ENCODE measurements at regions not wholly inside any gene's neighbourhood (a gene's known extent, or its start where the extent isn't known, plus 50 kb on each side); places are given as distances from the start of the nearest gene placed in this dataset.

DNA sequence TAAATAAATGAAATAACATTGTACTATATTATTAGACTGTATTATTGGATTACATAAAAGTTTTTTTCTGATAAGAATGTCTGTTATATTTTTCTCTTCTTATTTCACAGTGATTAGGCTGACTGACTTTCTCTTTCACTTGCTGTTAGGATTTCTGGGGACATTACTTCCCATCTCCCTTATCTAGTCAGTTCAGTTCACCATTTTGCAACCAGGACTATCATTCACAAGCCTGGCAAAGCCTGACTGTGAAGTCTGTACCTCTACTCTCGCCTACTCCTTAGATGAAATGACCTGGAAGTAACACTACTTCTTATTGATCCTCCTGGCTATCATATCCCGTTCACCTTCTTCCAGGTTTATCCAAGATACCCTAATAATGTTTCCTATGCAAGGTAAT lies 676.6 kb downstream of the USP25 start:
- H3K27me3 ChIP-seq (replicated peaks; ENCODE audit: control insufficient read depth, insufficient read depth, low read length) = no peaks in the 10 kb centered on the region
- peaks cover 7% of the 10 kb centered on the region for H3K4me1 ChIP-seq (ENCODE audit: control insufficient read depth, insufficient read depth, low read length)
- no peak overlapping the region for H3K9ac ChIP-seq (ENCODE audit: low read length)
- H3K9me3 ChIP-seq (ENCODE audit: control insufficient read depth, low read length) = no peaks in the 10 kb centered on the region
- no peak overlapping the region for H3K4me3 ChIP-seq (ENCODE audit: low read length)
- DNase-seq (ENCODE audit: low read depth) = no peak
- no peaks in the 10 kb centered on the region for H3K36me3 ChIP-seq (ENCODE audit: control insufficient read depth, insufficient read depth, low read length, severe bottlenecking)

GRCh38 chr21:16407403-16408240 lies 677.8 kb downstream of the USP25 start:
- no peaks in the 10 kb centered on the region for H3K36me3 ChIP-seq (ENCODE audit: control insufficient read depth, insufficient read depth, low read length, severe bottlenecking)
- no peak overlapping the region for H3K9ac ChIP-seq (ENCODE audit: low read length)
- H3K27me3 ChIP-seq (replicated peaks; ENCODE audit: control insufficient read depth, insufficient read depth, low read length) = no peaks in the 10 kb centered on the region
- no peak overlapping the region for H3K4me3 ChIP-seq (ENCODE audit: low read length)
- no peaks in the 10 kb centered on the region for H3K9me3 ChIP-seq (ENCODE audit: control insufficient read depth, low read length)
- peaks cover 7% of the 10 kb centered on the region for H3K4me1 ChIP-seq (ENCODE audit: control insufficient read depth, insufficient read depth, low read length)
- peak; percentile 24 for DNase-seq (ENCODE audit: low read depth)

DNA sequence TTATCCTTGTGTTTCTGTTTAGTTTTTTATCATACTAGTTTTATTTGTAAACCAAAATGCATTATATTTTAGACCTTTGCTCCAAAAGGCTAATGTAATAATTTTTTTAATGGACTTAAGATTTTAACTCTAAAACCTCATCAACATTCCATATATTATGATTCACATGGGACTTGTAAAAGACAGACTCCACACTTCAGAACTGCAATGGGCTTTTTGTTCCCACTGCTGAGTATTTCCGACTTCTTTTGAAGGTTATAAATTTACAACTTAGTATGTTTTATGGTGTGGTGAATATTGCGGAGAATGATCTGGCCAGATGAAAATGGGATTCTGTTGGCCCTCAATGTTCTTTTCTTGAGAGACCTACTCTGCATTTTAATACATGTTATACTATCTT lies 678.5 kb downstream of the USP25 start:
- Histone ChIP-seq H3K4me1 (ENCODE audit: control insufficient read depth, insufficient read depth, low read length) (peaks cover 7% of the 10 kb centered on the region), H3K4me3 (ENCODE audit: low read length) (no peak overlapping the region), H3K36me3 (ENCODE audit: control insufficient read depth, insufficient read depth, low read length, severe bottlenecking) (no peaks in the 10 kb centered on the region), H3K27me3 (replicated peaks; ENCODE audit: control insufficient read depth, insufficient read depth, low read length) (no peaks in the 10 kb centered on the region), H3K9me3 (ENCODE audit: control insufficient read depth, low read length) (no peaks in the 10 kb centered on the region), H3K9ac (ENCODE audit: low read length) (no peak overlapping the region)
- no peak for DNase-seq (ENCODE audit: low read depth)

DNA sequence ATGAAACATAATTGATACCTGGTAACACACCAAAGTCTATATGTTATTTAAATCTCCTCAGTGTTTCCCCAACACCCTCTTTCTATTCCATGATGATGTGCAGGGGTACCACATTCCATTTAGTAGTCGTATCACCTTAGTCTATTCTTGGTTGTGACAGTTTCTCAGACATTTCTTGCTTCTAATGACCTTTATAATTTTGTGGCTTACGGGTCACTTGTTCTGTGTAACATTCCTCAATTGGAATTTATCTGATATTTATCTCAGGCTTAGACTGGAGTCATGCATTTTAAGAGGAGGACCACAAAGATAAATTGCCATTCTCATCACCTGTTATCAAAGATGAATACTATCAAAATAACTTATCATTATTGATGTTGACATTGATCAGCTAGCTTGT lies 679.6 kb downstream of the USP25 start:
- H3K9me3 ChIP-seq (ENCODE audit: control insufficient read depth, low read length) = no peaks in the 10 kb centered on the region
- no peaks in the 10 kb centered on the region for H3K27me3 ChIP-seq (replicated peaks; ENCODE audit: control insufficient read depth, insufficient read depth, low read length)
- H3K4me1 ChIP-seq (ENCODE audit: control insufficient read depth, insufficient read depth, low read length) = peaks cover 7% of the 10 kb centered on the region
- DNase-seq (ENCODE audit: low read depth) = no peak
- no peaks in the 10 kb centered on the region for H3K36me3 ChIP-seq (ENCODE audit: control insufficient read depth, insufficient read depth, low read length, severe bottlenecking)
- H3K4me3 ChIP-seq (ENCODE audit: low read length) = no peak overlapping the region
- H3K9ac ChIP-seq (ENCODE audit: low read length) = no peak overlapping the region

- peak overlapping the region; percentile 83 for H3K4me3 ChIP-seq (ENCODE audit: low read length)
- H3K36me3 ChIP-seq (ENCODE audit: control insufficient read depth, insufficient read depth, low read length, severe bottlenecking) = no peaks in the 10 kb centered on the region
- peaks cover 29% of the 10 kb centered on the region for H3K4me1 ChIP-seq (ENCODE audit: control insufficient read depth, insufficient read depth, low read length)
- DNase-seq (ENCODE audit: low read depth) = no peak
- no peaks in the 10 kb centered on the region for H3K27me3 ChIP-seq (replicated peaks; ENCODE audit: control insufficient read depth, insufficient read depth, low read length)
- H3K9ac ChIP-seq (ENCODE audit: low read length) = peak overlapping the region; percentile 91
- H3K9me3 ChIP-seq (ENCODE audit: control insufficient read depth, low read length) = no peaks in the 10 kb centered on the region
Observed at GRCh38 chr21:16418226-16418625, 688.4 kb downstream of the USP25 start.

DNA sequence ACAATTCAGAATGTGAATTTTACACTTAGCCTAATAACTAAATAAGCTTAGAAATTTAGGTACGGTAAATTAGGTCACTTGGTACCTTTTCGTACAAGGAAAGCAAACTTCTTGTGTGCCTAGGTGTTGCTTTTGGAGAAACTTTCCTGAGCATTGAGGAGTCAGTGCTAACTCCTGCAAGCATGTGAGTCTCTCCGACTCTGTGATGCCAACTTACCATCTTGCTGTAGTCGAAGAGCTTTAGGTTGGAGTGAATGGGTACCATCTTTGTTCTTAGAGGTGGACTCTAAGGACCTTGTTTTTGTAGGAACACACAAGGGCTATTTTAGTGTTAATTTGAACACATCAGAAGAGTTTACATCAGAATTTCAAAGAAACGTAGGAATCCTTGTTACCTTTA lies 688.9 kb downstream of the USP25 start:
- Histone ChIP-seq H3K27me3 (replicated peaks; ENCODE audit: control insufficient read depth, insufficient read depth, low read length) (no peaks in the 10 kb centered on the region), H3K9ac (ENCODE audit: low read length) (peak overlapping the region; percentile 91), H3K4me1 (ENCODE audit: control insufficient read depth, insufficient read depth, low read length) (peaks cover 31% of the 10 kb centered on the region), H3K4me3 (ENCODE audit: low read length) (peak overlapping the region; percentile 83), H3K9me3 (ENCODE audit: control insufficient read depth, low read length) (no peaks in the 10 kb centered on the region), H3K36me3 (ENCODE audit: control insufficient read depth, insufficient read depth, low read length, severe bottlenecking) (no peaks in the 10 kb centered on the region)
- no peak for DNase-seq (ENCODE audit: low read depth)

- Histone ChIP-seq H3K4me3 (ENCODE audit: low read length) (peak overlapping the region; percentile 83), H3K9ac (ENCODE audit: low read length) (peak overlapping the region; percentile 91), H3K36me3 (ENCODE audit: control insufficient read depth, insufficient read depth, low read length, severe bottlenecking) (no peaks in the 10 kb centered on the region), H3K27me3 (replicated peaks; ENCODE audit: control insufficient read depth, insufficient read depth, low read length) (no peaks in the 10 kb centered on the region), H3K9me3 (ENCODE audit: control insufficient read depth, low read length) (no peaks in the 10 kb centered on the region), H3K4me1 (ENCODE audit: control insufficient read depth, insufficient read depth, low read length) (peaks cover 31% of the 10 kb centered on the region)
- peak; percentile 61 for DNase-seq (ENCODE audit: low read depth)
Observed at GRCh38 chr21:16419188-16419921, 689.6 kb downstream of the USP25 start.

DNA sequence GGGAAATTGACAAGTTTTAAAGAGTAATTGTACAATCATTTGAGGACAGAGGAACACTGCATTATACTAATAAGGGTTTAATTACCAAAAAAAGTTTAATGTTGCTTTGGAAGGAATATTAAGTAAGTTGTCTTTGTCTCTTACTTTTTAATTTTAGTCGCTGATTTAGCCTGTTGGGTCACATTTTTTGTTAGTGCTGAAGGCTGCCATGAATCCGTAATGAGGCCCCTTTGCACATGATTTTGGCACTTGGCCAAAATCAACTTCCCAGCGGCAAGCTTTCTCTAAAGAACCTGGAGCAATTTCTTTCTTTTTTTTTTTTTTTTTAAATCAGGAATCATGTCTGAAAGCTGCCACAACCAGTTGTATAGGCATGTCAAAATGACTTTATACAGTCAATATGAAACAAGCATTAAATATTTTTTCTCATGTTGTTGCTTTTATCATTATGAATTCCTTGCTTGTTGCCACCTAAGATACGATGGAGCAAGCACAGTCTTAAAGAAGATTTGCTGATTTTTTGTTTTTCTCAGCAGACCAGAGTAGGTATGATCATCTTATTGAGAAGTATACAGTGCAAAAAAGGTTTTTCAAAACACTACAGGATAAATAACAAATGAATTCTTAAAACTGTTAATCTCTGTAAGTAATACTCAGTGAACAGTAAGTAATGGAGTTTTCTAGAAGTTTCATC lies 690.4 kb downstream of the USP25 start:
- peaks cover 39% of the 10 kb centered on the region for H3K4me1 ChIP-seq (ENCODE audit: control insufficient read depth, insufficient read depth, low read length)
- peak overlapping the region; percentile 91 for H3K9ac ChIP-seq (ENCODE audit: low read length)
- H3K4me3 ChIP-seq (ENCODE audit: low read length) = peak overlapping the region; percentile 83
- no peaks in the 10 kb centered on the region for H3K36me3 ChIP-seq (ENCODE audit: control insufficient read depth, insufficient read depth, low read length, severe bottlenecking)
- H3K9me3 ChIP-seq (ENCODE audit: control insufficient read depth, low read length) = no peaks in the 10 kb centered on the region
- DNase-seq (ENCODE audit: low read depth) = peak; percentile 49
- no peaks in the 10 kb centered on the region for H3K27me3 ChIP-seq (replicated peaks; ENCODE audit: control insufficient read depth, insufficient read depth, low read length)

DNA sequence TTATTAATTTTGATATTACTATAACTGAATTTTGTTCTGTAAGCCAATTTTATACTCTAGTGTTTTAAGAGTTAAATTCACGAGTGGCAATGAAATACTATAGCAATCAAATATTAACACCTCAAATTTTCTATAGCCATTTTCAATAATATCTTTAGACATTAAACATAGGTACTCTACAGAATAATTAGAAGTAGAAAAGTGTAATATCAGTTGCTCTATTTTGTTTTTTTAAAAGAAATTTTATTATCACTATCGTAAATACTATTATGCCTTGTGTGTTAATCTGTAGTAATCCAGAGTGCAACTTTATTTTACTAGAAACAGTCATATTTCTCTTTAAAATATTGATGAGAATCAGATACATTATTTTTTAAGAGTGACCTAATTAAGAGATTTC lies 691.2 kb downstream of the USP25 start:
- H3K36me3 ChIP-seq (ENCODE audit: control insufficient read depth, insufficient read depth, low read length, severe bottlenecking) = no peaks in the 10 kb centered on the region
- H3K4me3 ChIP-seq (ENCODE audit: low read length) = peak overlapping the region; percentile 83
- H3K4me1 ChIP-seq (ENCODE audit: control insufficient read depth, insufficient read depth, low read length) = peaks cover 46% of the 10 kb centered on the region
- peak overlapping the region; percentile 91 for H3K9ac ChIP-seq (ENCODE audit: low read length)
- no peak for DNase-seq (ENCODE audit: low read depth)
- no peaks in the 10 kb centered on the region for H3K9me3 ChIP-seq (ENCODE audit: control insufficient read depth, low read length)
- H3K27me3 ChIP-seq (replicated peaks; ENCODE audit: control insufficient read depth, insufficient read depth, low read length) = no peaks in the 10 kb centered on the region

GRCh38 chr21:16421965-16422364 lies 692.2 kb downstream of the USP25 start:
- Histone ChIP-seq H3K4me1 (ENCODE audit: control insufficient read depth, insufficient read depth, low read length) (peaks cover 46% of the 10 kb centered on the region), H3K9me3 (ENCODE audit: control insufficient read depth, low read length) (no peaks in the 10 kb centered on the region), H3K9ac (ENCODE audit: low read length) (peak overlapping the region; percentile 91), H3K27me3 (replicated peaks; ENCODE audit: control insufficient read depth, insufficient read depth, low read length) (no peaks in the 10 kb centered on the region), H3K36me3 (ENCODE audit: control insufficient read depth, insufficient read depth, low read length, severe bottlenecking) (no peaks in the 10 kb centered on the region), H3K4me3 (ENCODE audit: low read length) (peak overlapping the region; percentile 83)
- no peak for DNase-seq (ENCODE audit: low read depth)

- H3K4me1 ChIP-seq (ENCODE audit: control insufficient read depth, insufficient read depth, low read length) = peaks cover 46% of the 10 kb centered on the region
- peak overlapping the region; percentile 83 for H3K4me3 ChIP-seq (ENCODE audit: low read length)
- no peaks in the 10 kb centered on the region for H3K27me3 ChIP-seq (replicated peaks; ENCODE audit: control insufficient read depth, insufficient read depth, low read length)
- DNase-seq (ENCODE audit: low read depth) = no peak
- peak overlapping the region; percentile 91 for H3K9ac ChIP-seq (ENCODE audit: low read length)
- no peaks in the 10 kb centered on the region for H3K9me3 ChIP-seq (ENCODE audit: control insufficient read depth, low read length)
- H3K36me3 ChIP-seq (ENCODE audit: control insufficient read depth, insufficient read depth, low read length, severe bottlenecking) = no peaks in the 10 kb centered on the region
Observed at GRCh38 chr21:16422702-16423101, 692.9 kb downstream of the USP25 start.
